ENCODE measurements at regions not wholly inside any gene's neighbourhood (a gene's known extent, or its start where the extent isn't known, plus 50 kb on each side); places are given as distances from the start of the nearest gene placed in this dataset.

DNA sequence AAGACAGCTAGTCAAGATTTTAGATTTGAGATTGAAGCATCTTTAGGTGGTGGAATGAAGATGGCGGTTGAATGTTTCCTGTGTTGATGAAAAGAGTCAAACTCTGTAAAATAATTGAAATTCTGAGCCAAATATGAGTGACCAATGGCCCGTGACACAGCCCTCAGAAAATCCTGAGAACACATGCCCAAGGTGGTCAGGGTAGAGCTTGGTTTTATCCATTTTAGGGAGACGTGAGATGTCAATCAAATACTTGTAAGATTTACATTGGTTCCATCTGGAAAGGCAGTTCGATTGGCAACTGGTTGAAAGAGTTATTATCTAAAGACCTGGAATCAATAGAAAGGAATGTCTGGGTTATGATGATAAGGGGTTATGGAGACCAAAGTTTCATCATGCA is 198.0 kb upstream of the AGAP1 start:
- WGBS, 2 experiments (ENCODE audit: extremely low coverage in 1 of 2, insufficient coverage in 1 of 2, insufficient read length in 1 of 2, insufficient replicate concordance in 2 of 2, low coverage in 1 of 2, low lambda C conversion rate in 2 of 2, missing lambda C conversion rate in 1 of 2): 89% methylated on average over 4 of the region's 4 CpGs; no CpG with 5 or more reads in 1 of the 2 experiments
- no peak overlapping the region for H2BK5ac ChIP-seq (ENCODE audit: low read depth, low read length)
- peaks cover 0 to 5% (median 0%) of the 10 kb centered on the region in 4 experiments; a peak in 1 of 7 replicates for H3K4me1 ChIP-seq (replicated peaks in 1 of 4; ENCODE audit: control insufficient read depth in 3 of 4, insufficient read depth in 4 of 4, low read length in 3 of 4)
- H3K79me2 ChIP-seq (ENCODE audit: control insufficient read depth in 1 of 2, insufficient read depth in 2 of 2, low read length in 2 of 2): no peaks in the 10 kb centered on the region
- no peak for TF ChIP-seq JUN (IDR thresholded peaks at IDR 0.05; ENCODE audit: low read depth, low read length)
- no peak for TF ChIP-seq CBX5 (IDR thresholded peaks at IDR 0.05; ENCODE audit: low read depth, low read length)
- H3K79me1 ChIP-seq (ENCODE audit: low read depth, low read length): no peaks in the 10 kb centered on the region
- H4K91ac ChIP-seq (replicated peaks; ENCODE audit: insufficient read length, low read length): no peak overlapping the region
- H3K4me3 ChIP-seq (ENCODE audit: extremely low read depth in 1 of 4, insufficient read depth in 2 of 4, low read depth in 3 of 4, low read length in 4 of 4): no peak overlapping the region
- no peak overlapping the region for H2BK15ac ChIP-seq (ENCODE audit: low read length)
- CTCF ChIA-PET (ENCODE audit: partially characterized antibody): no interaction called here
- no peak overlapping the region for H3K23ac ChIP-seq (ENCODE audit: insufficient read length)
- H3K56ac ChIP-seq (replicated peaks; ENCODE audit: insufficient read length, low read depth, low read length): no peak overlapping the region
- FAIRE-seq: no peak
- H3K14ac ChIP-seq (ENCODE audit: insufficient read length): no peak overlapping the region
- H2AK5ac ChIP-seq (ENCODE audit: low read depth, low read length): no peak overlapping the region
- H3K9me3 ChIP-seq (ENCODE audit: insufficient read depth in 2 of 2, low read depth in 1 of 2, low read length in 1 of 2): no peaks in the 10 kb centered on the region
- H2BK20ac ChIP-seq (ENCODE audit: low read length): no peak overlapping the region
- no peak overlapping the region for H4K8ac ChIP-seq (ENCODE audit: extremely low read depth, insufficient read depth, low read length)
- H3K27ac ChIP-seq (ENCODE audit: low read depth, low read length): no peak overlapping the region
- H3K23me2 ChIP-seq (ENCODE audit: low read depth, low read length): no peaks in the 10 kb centered on the region
- no peak overlapping the region for H3K4me2 ChIP-seq (ENCODE audit: insufficient read depth in 1 of 2, low read depth in 2 of 2, low read length in 2 of 2)
- H3K36me3 ChIP-seq (ENCODE audit: control insufficient read depth in 2 of 4, insufficient read depth in 4 of 4, low read length in 3 of 4): no peaks in the 10 kb centered on the region
- H2BK12ac ChIP-seq (ENCODE audit: low read depth, low read length): no peak overlapping the region
- H2AFZ ChIP-seq (ENCODE audit: low read length): no peak overlapping the region
- no peak overlapping the region for H4K5ac ChIP-seq (ENCODE audit: insufficient read length, low read depth, low read length)
- no peak overlapping the region for H3K4ac ChIP-seq (replicated peaks; ENCODE audit: insufficient read length, low read depth, low read length)
- H3K9ac ChIP-seq (replicated peaks in 1 of 4; ENCODE audit: extremely low read depth in 1 of 4, low read depth in 3 of 4, low read length in 3 of 4): no peak overlapping the region
- no peaks in the 10 kb centered on the region; a peak in 2 of 7 replicates for H3K27me3 ChIP-seq (replicated peaks in 1 of 4; ENCODE audit: control insufficient read depth in 3 of 4, extremely low read depth in 1 of 4, insufficient read depth in 3 of 4, low read length in 3 of 4)
- DNase-seq (ENCODE audit: low read depth in 1 of 2, low spot score in 2 of 2): no peak
- no peaks in the 10 kb centered on the region for H4K20me1 ChIP-seq (replicated peaks in 1 of 2; ENCODE audit: control insufficient read depth in 1 of 2, insufficient read depth in 2 of 2, low read length in 2 of 2)
- no peak overlapping the region for H2BK120ac ChIP-seq (replicated peaks; ENCODE audit: low read depth, low read length)
- POLR2A ChIA-PET (ENCODE audit: partially characterized antibody): no interaction called here
- no peak overlapping the region for H3K18ac ChIP-seq (ENCODE audit: extremely low read depth, low read length)
